H9 (cell line): ENCODE measurements at regions not wholly inside any gene's neighbourhood (a gene's known extent, or its start where the extent isn't known, plus 50 kb on each side); places are given as distances from the start of the nearest gene placed in this dataset.

Source experiments
- DNase-seq: peaks from one replicate; pipeline ENCODE4 v3.0.0-alpha.2; 2017
- H2AFZ ChIP-seq: one replicate; pipeline ENCODE4 v1.6.1; 2013; ENCODE audit warnings: mild to moderate bottlenecking, low read length, control low read depth, moderate library complexity
- H2AK5ac ChIP-seq: 2 replicates; pipeline ENCODE4 v1.6.1; 2013; ENCODE audit warnings: low read length, control low read depth, mixed read lengths; ENCODE audit not compliant: insufficient read length
- H2BK120ac ChIP-seq: one replicate; pipeline ENCODE4 v1.6.1; 2013; ENCODE audit warnings: low read depth, mild to moderate bottlenecking, low read length, control low read depth, inconsistent platforms; ENCODE audit not compliant: poor library complexity, severe bottlenecking
- H2BK12ac ChIP-seq: 2 replicates; pipeline ENCODE4 v1.6.1; 2013; ENCODE audit warnings: low read length, control low read depth, mixed read lengths, low read depth; ENCODE audit not compliant: insufficient read length
- H2BK15ac ChIP-seq: 2 replicates; pipeline ENCODE4 v1.6.1; 2013; ENCODE audit warnings: low read depth, low read length, control low read depth
- H2BK20ac ChIP-seq: one replicate; pipeline ENCODE4 v1.6.1; 2013; ENCODE audit warnings: low read depth, mild to moderate bottlenecking, low read length, control low read depth, inconsistent platforms; ENCODE audit not compliant: poor library complexity, severe bottlenecking
- H2BK5ac ChIP-seq: 2 replicates; pipeline ENCODE4 v1.6.1; 2013; ENCODE audit warnings: low read length, control low read depth, mixed read lengths; ENCODE audit not compliant: insufficient read length
- H3K14ac ChIP-seq: 2 replicates; pipeline ENCODE4 v1.6.1; 2013; ENCODE audit warnings: low read length, control low read depth; ENCODE audit not compliant: insufficient read depth
- H3K18ac ChIP-seq: 2 replicates; pipeline ENCODE4 v1.6.1; 2013; ENCODE audit warnings: low read depth, mild to moderate bottlenecking, mixed read lengths, low read length, control low read depth; ENCODE audit not compliant: insufficient read length
- H3K23ac ChIP-seq: 2 replicates; pipeline ENCODE4 v1.6.1; 2013; ENCODE audit warnings: low read length, control low read depth, mixed read lengths, low read depth; ENCODE audit not compliant: insufficient read length
- H3K23me2 ChIP-seq: 2 replicates; pipeline ENCODE4 v1.6.1; 2013; ENCODE audit warnings: low read depth, mild to moderate bottlenecking, mixed read lengths, low read length, control low read depth; ENCODE audit not compliant: insufficient read length, poor library complexity, severe bottlenecking
- H3K27ac ChIP-seq: 2 replicates; pipeline ENCODE4 v1.5.1; 2013; ENCODE audit warnings: low read length, control low read depth, mixed read lengths, low read depth; ENCODE audit not compliant: insufficient read length
- H3K27me3 ChIP-seq: 2 replicates; pipeline ENCODE4 v1.6.1; 2013; ENCODE audit warnings: low read length, control low read depth, inconsistent platforms; ENCODE audit not compliant: insufficient read depth
- H3K4ac ChIP-seq: 2 replicates; pipeline ENCODE4 v1.6.1; 2013; ENCODE audit warnings: low read depth, mild to moderate bottlenecking, control low read depth, inconsistent platforms, low read length, moderate library complexity
- H3K4me1 ChIP-seq: 2 replicates; pipeline ENCODE4 v1.6.1; 2013; ENCODE audit warnings: low read length, control low read depth, inconsistent platforms; ENCODE audit not compliant: insufficient read depth
- H3K4me2 ChIP-seq: 2 replicates; pipeline ENCODE4 v1.6.1; 2013; ENCODE audit warnings: low read length, control low read depth, mixed read lengths; ENCODE audit not compliant: insufficient read length, insufficient read depth
- H3K56ac ChIP-seq: 2 replicates; pipeline ENCODE4 v1.6.1; 2013; ENCODE audit warnings: low read depth, mild to moderate bottlenecking, mixed read lengths, low read length, control low read depth; ENCODE audit not compliant: insufficient read length
- H3K79me1 ChIP-seq: 2 replicates; pipeline ENCODE4 v1.6.1; 2013; ENCODE audit warnings: low read depth, mild to moderate bottlenecking, moderate library complexity, low read length, control low read depth, inconsistent platforms; ENCODE audit not compliant: insufficient read depth, poor library complexity, severe bottlenecking
- H3K79me2 ChIP-seq: 2 replicates; pipeline ENCODE4 v1.6.1; 2013; ENCODE audit warnings: low read length, control low read depth, inconsistent platforms; ENCODE audit not compliant: insufficient read depth
- H3K9ac ChIP-seq: 2 replicates; pipeline ENCODE4 v1.6.1; 2013; ENCODE audit warnings: low read length, control low read depth, mixed read lengths; ENCODE audit not compliant: insufficient read length; ENCODE audit errors: extremely low read depth
- H3K9me3 ChIP-seq: one replicate; pipeline ENCODE4 v1.6.1; 2013; ENCODE audit warnings: low read depth, low read length, inconsistent platforms; ENCODE audit not compliant: control insufficient read depth
- H3T11ph ChIP-seq: one replicate; pipeline ENCODE4 v1.6.1; 2013; ENCODE audit warnings: mild to moderate bottlenecking, low read length, control low read depth, inconsistent platforms
- H4K20me1 ChIP-seq: one replicate; pipeline ENCODE4 v1.6.1; 2013; ENCODE audit not compliant: control insufficient read depth, insufficient read length, insufficient read depth
- H4K5ac ChIP-seq: 2 replicates; pipeline ENCODE4 v1.6.1; 2013; ENCODE audit warnings: low read depth, mild to moderate bottlenecking, mixed read lengths, low read length, control low read depth; ENCODE audit not compliant: insufficient read length
- H4K8ac ChIP-seq: replicated peaks from 2 replicates; pipeline ENCODE4 v1.6.1; 2013; ENCODE audit warnings: low read length, control low read depth, mixed read lengths, low read depth; ENCODE audit not compliant: insufficient read length
- H4K91ac ChIP-seq: 2 replicates; pipeline ENCODE4 v1.6.1; 2013; ENCODE audit warnings: low read depth, mild to moderate bottlenecking, moderate library complexity, mixed read lengths, low read length, control low read depth; ENCODE audit not compliant: insufficient read length
- H3K27ac Mint-ChIP-seq, 3 experiments: 2 replicates in 2 of 3; 3 replicates in 1 of 3; pipeline ENCODE4 v1.8.0; 2020 to 2021; ENCODE audit warnings: mixed read lengths in 3 of 3, mild to moderate bottlenecking in 1 of 3, moderate library complexity in 1 of 3
- H3K27me3 Mint-ChIP-seq: 2 replicates; pipeline ENCODE4 v1.8.0; 2021; ENCODE audit warnings: low read depth, mild to moderate bottlenecking, moderate library complexity, mixed read lengths
- H3K36me3 Mint-ChIP-seq, 3 experiments: 2 replicates in 2 of 3; 3 replicates in 1 of 3; pipeline ENCODE4 v1.8.0; 2020 to 2021; ENCODE audit warnings: low read depth in 3 of 3, mixed read lengths in 3 of 3; ENCODE audit not compliant: insufficient read depth in 1 of 3
- H3K4me1 Mint-ChIP-seq, 2 experiments: 2 replicates each; pipeline ENCODE4 v1.8.0; 2020; ENCODE audit warnings: mixed read lengths in 2 of 2
- H3K4me3 Mint-ChIP-seq, 2 experiments: 2 replicates in 1 of 2; 3 replicates in 1 of 2; pipeline ENCODE4 v1.8.0; 2020 to 2021; ENCODE audit warnings: mild to moderate bottlenecking in 2 of 2, mixed read lengths in 2 of 2, moderate library complexity in 1 of 2
- H3K9me3 Mint-ChIP-seq, 2 experiments: 2 replicates in 1 of 2; 3 replicates in 1 of 2; pipeline ENCODE4 v1.8.0; 2020; ENCODE audit warnings: mild to moderate bottlenecking in 2 of 2, mixed read lengths in 2 of 2, moderate library complexity in 1 of 2
- WGBS: extraction: QIAGEN DNeasy Blood & Tissue Kit; methylation state at CpG from one replicate; pipeline ENCODE4 v1.1.7; 2013; ENCODE audit warnings: missing lambda C conversion rate, low lambda C conversion rate, mixed read lengths; ENCODE audit not compliant: insufficient read length; ENCODE audit errors: extremely low coverage; 5-methylcytosine and 5-hydroxymethylcytosine counted together
- TF ChIP-seq, protein P1 (sequence below): fragments of 200-600 bp; sonication (generic); conservative IDR thresholded peaks from 3 replicates; pipeline ENCODE4 v1.8.0; 2021; ENCODE audit warnings: antibody characterized with exemption, mild to moderate bottlenecking

DNA sequence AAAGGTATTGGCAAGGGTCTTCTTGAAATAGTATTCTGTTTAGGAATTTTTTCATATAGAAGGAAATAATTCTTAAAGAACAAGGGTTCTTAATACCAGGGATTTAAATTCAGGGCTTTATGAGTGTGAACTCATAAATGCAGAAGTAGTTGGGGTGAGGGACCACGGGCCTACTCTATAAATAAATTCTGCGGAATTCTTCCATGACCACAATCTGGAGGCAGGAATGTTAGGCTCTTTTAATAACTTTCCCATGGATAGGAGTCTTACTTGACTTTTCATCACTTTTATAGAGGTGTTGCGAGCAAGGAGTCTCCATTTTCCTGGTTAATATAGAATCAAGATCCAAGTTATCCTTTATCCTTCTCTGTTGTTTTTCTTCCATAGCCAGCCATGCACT, 76.7 kb upstream of the SLC4A4 start:
- H4K8ac ChIP-seq = no peak overlapping the region
- no peak overlapping the region for H2BK20ac ChIP-seq
- no peak overlapping the region; a peak in 1 of 7 replicates for H3K27ac Mint-ChIP-seq
- peaks cover 5% of the 10 kb centered on the region; the same call in 1 of the 2 replicates for H3K4me1 ChIP-seq
- no peak overlapping the region for H3K4me2 ChIP-seq
- H3K56ac ChIP-seq = no peak overlapping the region
- H3K4me3 Mint-ChIP-seq = no peak overlapping the region
- no peaks in the 10 kb centered on the region for H3K9me3 Mint-ChIP-seq
- H2BK120ac ChIP-seq = no peak overlapping the region
- H3K23me2 ChIP-seq = no peaks in the 10 kb centered on the region
- H2BK15ac ChIP-seq = no peak overlapping the region
- H3K79me2 ChIP-seq = no peaks in the 10 kb centered on the region
- H3K9ac ChIP-seq = no peak overlapping the region
- no peak overlapping the region for H3K4ac ChIP-seq
- H3K4me1 Mint-ChIP-seq = peaks cover 0 to 8% of the 10 kb centered on the region in 2 experiments; a peak in 2 of 4 replicates
- no peak overlapping the region for H3T11ph ChIP-seq
- H3K27me3 Mint-ChIP-seq = no peaks in the 10 kb centered on the region
- no peak for DNase-seq
- no peak overlapping the region for H2AFZ ChIP-seq
- no CpG with 5 or more reads among the region's 3 CpGs for WGBS
- no peaks in the 10 kb centered on the region for H3K27me3 ChIP-seq
- no peak overlapping the region for H3K27ac ChIP-seq
- H3K18ac ChIP-seq = no peak overlapping the region
- no peak overlapping the region for H2BK12ac ChIP-seq
- H3K79me1 ChIP-seq = no peaks in the 10 kb centered on the region
- no peak overlapping the region for H4K91ac ChIP-seq
- H3K23ac ChIP-seq = no peak overlapping the region
- no peaks in the 10 kb centered on the region for H4K20me1 ChIP-seq
- no peak overlapping the region for H2AK5ac ChIP-seq
- H3K9me3 ChIP-seq = no peaks in the 10 kb centered on the region
- no peak overlapping the region for H4K5ac ChIP-seq
- H3K36me3 Mint-ChIP-seq = no peaks in the 10 kb centered on the region
- TF ChIP-seq, protein P1, sequence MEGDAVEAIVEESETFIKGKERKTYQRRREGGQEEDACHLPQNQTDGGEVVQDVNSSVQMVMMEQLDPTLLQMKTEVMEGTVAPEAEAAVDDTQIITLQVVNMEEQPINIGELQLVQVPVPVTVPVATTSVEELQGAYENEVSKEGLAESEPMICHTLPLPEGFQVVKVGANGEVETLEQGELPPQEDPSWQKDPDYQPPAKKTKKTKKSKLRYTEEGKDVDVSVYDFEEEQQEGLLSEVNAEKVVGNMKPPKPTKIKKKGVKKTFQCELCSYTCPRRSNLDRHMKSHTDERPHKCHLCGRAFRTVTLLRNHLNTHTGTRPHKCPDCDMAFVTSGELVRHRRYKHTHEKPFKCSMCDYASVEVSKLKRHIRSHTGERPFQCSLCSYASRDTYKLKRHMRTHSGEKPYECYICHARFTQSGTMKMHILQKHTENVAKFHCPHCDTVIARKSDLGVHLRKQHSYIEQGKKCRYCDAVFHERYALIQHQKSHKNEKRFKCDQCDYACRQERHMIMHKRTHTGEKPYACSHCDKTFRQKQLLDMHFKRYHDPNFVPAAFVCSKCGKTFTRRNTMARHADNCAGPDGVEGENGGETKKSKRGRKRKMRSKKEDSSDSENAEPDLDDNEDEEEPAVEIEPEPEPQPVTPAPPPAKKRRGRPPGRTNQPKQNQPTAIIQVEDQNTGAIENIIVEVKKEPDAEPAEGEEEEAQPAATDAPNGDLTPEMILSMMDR = no peak
- no peak overlapping the region for H2BK5ac ChIP-seq
- H3K14ac ChIP-seq = no peak overlapping the region
